Subcutaneous abdominal adipose tissue (tissue), 5 donors: ENCODE measurements at regions not wholly inside any gene's neighbourhood (a gene's known extent, or its start where the extent isn't known, plus 50 kb on each side); places are given as distances from the start of the nearest gene placed in this dataset.

Experiments
- H3K27ac ChIP-seq: one replicate; pipeline ENCODE4 v1.7.0; 2013; ENCODE audit warnings: low read depth, mild to moderate bottlenecking, inconsistent platforms, low read length, moderate library complexity
- H3K27me3 ChIP-seq, 5 donors: one replicate each; pipeline ENCODE4 v1.7.0; 2013; ENCODE audit warnings: low read length in 5 of 5, inconsistent platforms in 1 of 5; ENCODE audit not compliant: control insufficient read depth in 5 of 5, insufficient read depth in 4 of 5
- H3K36me3 ChIP-seq, 5 donors: one replicate each; pipeline ENCODE4 v1.7.0; 2013; ENCODE audit warnings: low read length in 5 of 5; ENCODE audit not compliant: control insufficient read depth in 5 of 5, insufficient read depth in 5 of 5
- H3K4me1 ChIP-seq, 5 donors: one replicate each; pipeline ENCODE4 v1.7.0; 2013; ENCODE audit warnings: low read length in 5 of 5, mild to moderate bottlenecking in 3 of 5, moderate library complexity in 1 of 5; ENCODE audit not compliant: control insufficient read depth in 5 of 5, insufficient read depth in 5 of 5
- H3K4me3 ChIP-seq, 5 donors: one replicate each; pipeline ENCODE4 v1.7.0; 2013; ENCODE audit warnings: low read length in 5 of 5, low read depth in 1 of 5
- H3K9ac ChIP-seq, 5 donors: one replicate each; pipeline ENCODE4 v1.7.0; 2013; ENCODE audit warnings: low read length in 5 of 5, mild to moderate bottlenecking in 4 of 5, moderate library complexity in 3 of 5
- H3K9me3 ChIP-seq, 5 donors: one replicate each; pipeline ENCODE4 v1.7.0; 2013; ENCODE audit warnings: low read length in 5 of 5; ENCODE audit not compliant: control insufficient read depth in 5 of 5
- donor health status: healthy.
- donor health status: healthy.
- donor health status: healthy.
- donor health status: healthy.
- donor health status: healthy.

GRCh38 chr16:65604771-65605170, 482.9 kb upstream of the CDH11 start:
- Histone ChIP-seq H3K4me3 (no peak overlapping the region), H3K9ac (no peak overlapping the region), H3K36me3 (no peaks in the 10 kb centered on the region), H3K27ac (no peak overlapping the region), H3K9me3 (peaks cover 0 to 7% (median 0%) of the 10 kb centered on the region in 5 donors), H3K27me3 (no peaks in the 10 kb centered on the region), H3K4me1 (no peaks in the 10 kb centered on the region)

DNA sequence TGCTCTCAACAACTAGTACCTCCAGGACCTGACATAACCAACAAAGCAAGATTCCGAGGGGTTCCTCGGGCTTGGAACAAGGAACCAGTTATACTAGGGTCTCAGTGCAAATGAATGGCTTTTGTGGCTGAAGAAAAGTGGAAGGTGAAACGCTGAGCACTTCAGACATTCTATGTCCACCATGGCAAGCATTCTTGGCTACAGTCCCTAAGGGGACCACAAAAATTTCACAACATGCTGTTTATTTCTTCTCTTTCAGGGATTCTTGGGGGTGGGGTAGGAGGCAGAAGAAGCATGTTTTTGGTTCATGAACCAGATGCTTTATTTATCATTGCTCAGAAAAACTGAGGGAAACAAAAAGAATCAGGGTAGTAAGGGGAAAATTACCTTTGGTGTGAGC, 479.9 kb upstream of the CDH11 start:
- Histone ChIP-seq H3K27me3 (no peaks in the 10 kb centered on the region), H3K9me3 (peaks cover 0 to 7% (median 0%) of the 10 kb centered on the region in 5 donors), H3K4me1 (no peaks in the 10 kb centered on the region), H3K4me3 (no peak overlapping the region), H3K9ac (no peak overlapping the region), H3K27ac (no peak overlapping the region), H3K36me3 (no peaks in the 10 kb centered on the region)

GRCh38 chr16:65600629-65601028, 478.8 kb upstream of the CDH11 start:
- no peaks in the 10 kb centered on the region for H3K4me1 ChIP-seq
- H3K9ac ChIP-seq = no peak overlapping the region
- H3K4me3 ChIP-seq = no peak overlapping the region
- no peak overlapping the region for H3K27ac ChIP-seq
- H3K9me3 ChIP-seq = peaks cover 0 to 7% (median 0%) of the 10 kb centered on the region in 5 donors
- H3K27me3 ChIP-seq = no peaks in the 10 kb centered on the region
- H3K36me3 ChIP-seq = no peaks in the 10 kb centered on the region

- H3K9ac ChIP-seq = no peak overlapping the region
- no peak overlapping the region for H3K4me3 ChIP-seq
- H3K36me3 ChIP-seq = no peaks in the 10 kb centered on the region
- H3K4me1 ChIP-seq = no peaks in the 10 kb centered on the region
- no peaks in the 10 kb centered on the region for H3K27me3 ChIP-seq
- H3K27ac ChIP-seq = no peak overlapping the region
- H3K9me3 ChIP-seq = peaks cover 0 to 7% (median 0%) of the 10 kb centered on the region in 5 donors
These were observed 478.2 kb upstream of the CDH11 start for GRCh38 chr16:65600046-65600445.

DNA sequence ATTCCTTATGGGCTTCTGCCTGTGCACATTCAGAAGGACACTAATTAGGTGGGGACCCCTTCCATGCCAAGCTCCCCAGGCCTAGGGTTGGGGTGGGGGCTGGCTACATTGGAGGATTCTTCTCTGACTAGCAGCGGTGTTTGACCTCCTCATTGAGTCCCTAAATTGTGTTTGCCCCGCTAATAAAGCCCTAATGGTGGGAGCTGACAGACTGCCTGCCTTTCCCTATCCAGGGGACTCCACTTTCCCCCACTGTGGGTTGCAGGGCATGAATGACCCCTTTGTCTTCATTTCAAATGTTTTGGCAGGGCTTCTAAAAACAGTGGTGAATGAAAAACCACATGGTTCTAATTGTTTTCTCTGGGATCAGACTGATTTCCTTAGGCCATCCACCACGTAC, 476.8 kb upstream of the CDH11 start:
- no peaks in the 10 kb centered on the region for H3K4me1 ChIP-seq
- no peak overlapping the region for H3K4me3 ChIP-seq
- no peaks in the 10 kb centered on the region for H3K36me3 ChIP-seq
- no peak overlapping the region for H3K9ac ChIP-seq
- no peaks in the 10 kb centered on the region for H3K27me3 ChIP-seq
- no peak overlapping the region for H3K27ac ChIP-seq
- peaks cover 0 to 7% (median 0%) of the 10 kb centered on the region in 5 donors for H3K9me3 ChIP-seq

- Histone ChIP-seq H3K27ac (no peak overlapping the region), H3K4me3 (no peak overlapping the region), H3K36me3 (no peaks in the 10 kb centered on the region), H3K9ac (no peak overlapping the region), H3K9me3 (no peaks in the 10 kb centered on the region), H3K27me3 (no peaks in the 10 kb centered on the region), H3K4me1 (no peaks in the 10 kb centered on the region)
These were observed 461.6 kb upstream of the CDH11 start for GRCh38 chr16:65583498-65583897.

GRCh38 chr16:65579050-65579449, 457.2 kb upstream of the CDH11 start:
- H3K9me3 ChIP-seq = no peaks in the 10 kb centered on the region
- H3K4me3 ChIP-seq = no peak overlapping the region
- H3K9ac ChIP-seq = no peak overlapping the region
- no peak overlapping the region for H3K27ac ChIP-seq
- H3K4me1 ChIP-seq = no peaks in the 10 kb centered on the region
- H3K36me3 ChIP-seq = no peaks in the 10 kb centered on the region
- no peaks in the 10 kb centered on the region for H3K27me3 ChIP-seq

DNA sequence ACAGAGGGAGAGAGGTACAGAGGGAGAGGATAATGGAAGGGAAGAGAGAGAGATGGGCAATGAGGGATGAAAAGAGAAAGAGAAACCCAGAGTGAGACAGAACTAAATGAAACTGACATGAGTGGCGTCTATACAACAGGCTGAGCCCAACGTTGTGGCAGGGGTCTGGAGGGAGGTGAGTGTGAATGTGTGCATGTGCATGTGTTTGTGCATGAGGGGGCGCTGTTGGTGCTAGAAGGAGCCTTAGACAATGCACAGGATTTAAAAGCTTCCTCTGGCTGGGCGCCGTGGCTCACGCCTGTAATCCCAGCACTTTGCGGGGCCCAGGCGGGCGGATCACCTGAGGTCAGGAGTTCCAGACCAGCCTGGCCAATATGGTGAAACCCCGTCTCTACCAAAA, 454.8 kb upstream of the CDH11 start:
- no peak overlapping the region for H3K4me3 ChIP-seq

GRCh38 chr16:65576139-65576538, 454.3 kb upstream of the CDH11 start:
- Histone ChIP-seq H3K9me3 (no peaks in the 10 kb centered on the region), H3K4me1 (no peaks in the 10 kb centered on the region), H3K27ac (no peak overlapping the region), H3K9ac (no peak overlapping the region), H3K4me3 (no peak overlapping the region), H3K36me3 (no peaks in the 10 kb centered on the region), H3K27me3 (no peaks in the 10 kb centered on the region)

More for the DNA sequence above, 454.8 kb upstream of the CDH11 start:
- Histone ChIP-seq H3K4me1 (no peaks in the 10 kb centered on the region), H3K9ac (no peak overlapping the region), H3K9me3 (no peaks in the 10 kb centered on the region), H3K27ac (no peak overlapping the region), H3K36me3 (no peaks in the 10 kb centered on the region), H3K27me3 (no peaks in the 10 kb centered on the region)

DNA sequence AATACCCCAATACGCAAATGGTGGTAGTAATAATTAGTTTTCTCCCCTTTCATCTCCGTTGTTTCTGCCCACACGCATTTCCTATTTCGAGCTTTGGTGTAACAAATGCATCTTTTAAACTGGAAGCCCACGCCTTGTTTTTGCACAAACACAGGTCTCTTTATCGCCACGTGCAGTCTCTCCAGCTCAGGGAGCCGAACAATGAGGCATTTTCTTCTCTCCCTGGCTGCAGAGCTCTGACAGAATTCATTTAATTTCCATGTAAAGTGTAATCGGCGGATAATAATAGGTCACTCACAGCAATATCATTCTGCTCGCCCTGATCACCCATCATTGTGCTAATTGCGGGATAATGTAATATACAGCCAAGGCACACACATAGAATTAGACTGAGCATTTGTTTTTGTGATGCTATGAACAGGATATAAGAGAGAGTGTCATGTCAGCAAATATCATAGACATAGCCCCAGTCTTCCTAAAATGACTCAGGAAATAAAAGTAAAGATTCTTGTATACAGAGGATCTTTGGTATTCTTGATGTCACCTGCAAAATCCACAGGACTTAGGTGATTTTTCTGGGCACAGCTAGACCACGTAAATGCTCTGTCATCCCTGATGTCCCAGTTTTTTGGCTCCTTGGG, 452.6 kb upstream of the CDH11 start:
- Histone ChIP-seq H3K9me3 (peaks cover 0 to 4% (median 2%) of the 10 kb centered on the region in 5 donors), H3K4me3 (no peak overlapping the region), H3K36me3 (no peaks in the 10 kb centered on the region), H3K9ac (no peak overlapping the region), H3K27ac (no peak overlapping the region), H3K4me1 (no peaks in the 10 kb centered on the region), H3K27me3 (no peaks in the 10 kb centered on the region)
